ENCODE measurements at regions not wholly inside any gene's neighbourhood (a gene's known extent, or its start where the extent isn't known, plus 50 kb on each side); places are given as distances from the start of the nearest gene placed in this dataset.

DNA sequence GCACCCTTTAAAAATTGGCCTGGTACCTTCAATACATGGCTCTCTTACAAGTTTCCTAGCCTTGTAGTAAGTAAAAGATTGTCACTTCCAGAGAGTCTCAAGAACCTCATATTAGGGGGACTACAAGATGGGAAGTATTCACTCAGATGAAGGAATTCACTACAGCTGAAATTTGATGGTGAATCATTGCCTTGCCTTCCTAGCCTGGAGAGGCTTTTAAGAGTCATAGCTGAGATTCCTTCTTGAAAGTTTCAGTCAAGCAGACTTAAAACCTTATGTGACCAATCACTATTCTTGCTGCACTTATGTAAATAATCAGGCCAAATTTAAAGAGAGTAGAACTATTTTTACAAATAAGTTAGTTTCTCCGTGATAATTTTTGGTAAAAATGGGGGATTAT, 451.6 kb downstream of the TRHDE start:
- H3K4me2 ChIP-seq, result no peak overlapping the region
- WGBS (ENCODE audit: missing lambda C conversion rate), result 8% methylated on average over 1 of the region's 1 CpG
- FAIRE-seq (no peak), ATAC-seq (no peak), DNase-seq (ENCODE audit: low read depth in 1 of 2, low spot score in 1 of 2) (no peak)
- TF ChIP-seq TP53 (CRISPR knock-in tag; IDR thresholded peaks at IDR 0.05) (no peak), EHF (CRISPR knock-in tag; IDR thresholded peaks at IDR 0.05) (no peak), FOSB (CRISPR knock-in tag; IDR thresholded peaks at IDR 0.05) (no peak), CEBPB (IDR thresholded peaks at IDR 0.05) (no peak), HES2 (IDR thresholded peaks at IDR 0.05) (no peak), EP300 (IDR thresholded peaks at IDR 0.05) (no peak), HOXB5 (CRISPR knock-in tag; IDR thresholded peaks at IDR 0.05) (no peak), KDM1A (IDR thresholded peaks at IDR 0.05; ENCODE audit: low read depth) (no peak), HOXB13 (CRISPR knock-in tag; IDR thresholded peaks at IDR 0.05; ENCODE audit: low read depth) (no peak), PBX3 (IDR thresholded peaks at IDR 0.05) (no peak), JUN (IDR thresholded peaks at IDR 0.05) (no peak)
- TF ChIP-seq, protein P1, sequence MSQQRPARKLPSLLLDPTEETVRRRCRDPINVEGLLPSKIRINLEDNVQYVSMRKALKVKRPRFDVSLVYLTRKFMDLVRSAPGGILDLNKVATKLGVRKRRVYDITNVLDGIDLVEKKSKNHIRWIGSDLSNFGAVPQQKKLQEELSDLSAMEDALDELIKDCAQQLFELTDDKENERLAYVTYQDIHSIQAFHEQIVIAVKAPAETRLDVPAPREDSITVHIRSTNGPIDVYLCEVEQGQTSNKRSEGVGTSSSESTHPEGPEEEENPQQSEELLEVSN (IDR thresholded peaks at IDR 0.05; ENCODE audit: borderline replicate concordance, low read depth), result no peak
- TF ChIP-seq, protein P2, sequence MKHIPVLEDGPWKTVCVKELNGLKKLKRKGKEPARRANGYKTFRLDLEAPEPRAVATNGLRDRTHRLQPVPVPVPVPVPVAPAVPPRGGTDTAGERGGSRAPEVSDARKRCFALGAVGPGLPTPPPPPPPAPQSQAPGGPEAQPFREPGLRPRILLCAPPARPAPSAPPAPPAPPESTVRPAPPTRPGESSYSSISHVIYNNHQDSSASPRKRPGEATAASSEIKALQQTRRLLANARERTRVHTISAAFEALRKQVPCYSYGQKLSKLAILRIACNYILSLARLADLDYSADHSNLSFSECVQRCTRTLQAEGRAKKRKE (CRISPR knock-in tag; IDR thresholded peaks at IDR 0.05; ENCODE audit: low read depth), result no peak
- ChIA-PET CTCF (no interaction called here), POLR2A (no interaction called here)
- no peaks in the 10 kb centered on the region for H3K4me1 ChIP-seq
- H3K27ac ChIP-seq, result no peak overlapping the region
- H3K4me3 ChIP-seq, result no peak overlapping the region
- H3K9me3 ChIP-seq, result no peaks in the 10 kb centered on the region

DNA sequence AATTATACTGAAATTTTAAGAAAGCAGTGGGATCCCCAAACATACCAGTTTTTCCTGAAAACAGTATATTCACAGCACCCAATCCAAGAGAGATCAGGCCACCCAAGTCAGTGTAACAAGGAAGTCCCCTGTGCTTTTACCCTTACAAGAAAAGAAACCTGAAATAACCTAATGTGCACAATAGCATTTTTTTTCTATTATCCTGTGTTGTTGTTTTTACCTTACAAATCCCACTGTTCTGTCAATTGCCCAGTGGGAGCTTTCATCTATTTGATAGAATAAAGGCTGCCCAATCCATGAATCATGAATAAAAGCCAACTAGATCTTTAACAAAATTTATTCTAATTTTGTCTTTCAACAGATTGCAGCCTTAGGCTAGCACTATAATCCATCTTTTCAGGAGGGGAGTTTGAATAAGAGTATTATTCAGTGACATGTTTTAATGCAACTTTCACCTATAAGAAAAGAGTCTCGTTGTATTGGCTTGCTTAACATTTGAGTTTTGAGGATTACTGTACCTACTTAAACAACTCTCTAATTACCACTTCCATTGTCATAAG, 457.4 kb downstream of the TRHDE start:
- Histone ChIP-seq H3K27ac (no peak overlapping the region), H3K4me3 (no peak overlapping the region), H3K4me2 (no peak overlapping the region), H3K9me3 (no peaks in the 10 kb centered on the region), H3K4me1 (no peaks in the 10 kb centered on the region)
- WGBS (ENCODE audit: missing lambda C conversion rate), result 3% methylated on average over 1 of the region's 1 CpG
- no peak for ATAC-seq
- POLR2A ChIA-PET, result no interaction called here
- no peak for DNase-seq (ENCODE audit: low read depth in 1 of 2, low spot score in 1 of 2)
- CTCF ChIA-PET, result interaction anchor here (0.9 kb wide), 1 partner anchor 10 kb away, joined by 3 read pairs; no protein-coding TSS in a partner anchor
- no peak for TF ChIP-seq NR3C1 (IDR thresholded peaks at IDR 0.05)
- no peak for TF ChIP-seq CBX8 (IDR thresholded peaks at IDR 0.05)
- TF ChIP-seq JUN (IDR thresholded peaks at IDR 0.05), result no peak
- no peak for TF ChIP-seq NPAS2 (CRISPR knock-in tag; IDR thresholded peaks at IDR 0.05; ENCODE audit: borderline replicate concordance)
- no peak for FAIRE-seq

DNA sequence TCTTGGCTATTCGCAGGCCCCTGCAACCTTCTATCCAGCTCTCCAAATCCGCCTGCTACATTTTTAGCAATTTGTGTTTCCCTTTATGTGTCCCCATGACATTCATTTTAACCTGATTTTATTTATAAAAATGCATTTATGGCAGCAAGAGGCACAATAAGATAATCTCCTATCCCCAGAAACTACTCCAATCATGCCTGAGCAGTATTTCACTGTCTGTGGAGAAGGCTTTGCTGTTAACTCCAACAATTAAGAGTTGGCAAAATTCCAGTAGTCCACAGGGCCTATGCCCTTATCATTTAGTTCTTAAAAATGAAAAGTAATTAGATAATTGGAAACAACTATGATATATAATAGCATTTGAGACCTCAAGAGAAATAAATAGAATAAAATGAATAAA, 462.4 kb downstream of the TRHDE start:
- ChIA-PET POLR2A (no interaction called here), CTCF (no interaction called here)
- DNase-seq (ENCODE audit: low read depth in 1 of 2, low spot score in 1 of 2), result no peak
- Histone ChIP-seq H3K4me1 (no peaks in the 10 kb centered on the region), H3K27ac (no peak overlapping the region), H3K4me2 (no peak overlapping the region), H3K9me3 (no peaks in the 10 kb centered on the region), H3K4me3 (no peak overlapping the region)
- 12% methylated on average over 2 of the region's 2 CpGs for WGBS (ENCODE audit: missing lambda C conversion rate)
- no peak for TF ChIP-seq CBX8 (IDR thresholded peaks at IDR 0.05)
- no peak for ATAC-seq
- FAIRE-seq, result no peak

- no peak for TF ChIP-seq KDM5A (IDR thresholded peaks at IDR 0.05)
- TF ChIP-seq PHF8 (IDR thresholded peaks at IDR 0.05; ENCODE audit: borderline replicate concordance, low read depth), result no peak
- no peak overlapping the region for H3K4me3 ChIP-seq
- WGBS (ENCODE audit: missing lambda C conversion rate), result 22% methylated on average over 2 of the region's 2 CpGs
- ATAC-seq (no peak), DNase-seq (ENCODE audit: low read depth in 1 of 2, low spot score in 1 of 2) (no peak), FAIRE-seq (no peak)
- no peaks in the 10 kb centered on the region for H3K9me3 ChIP-seq
- ChIA-PET POLR2A (no interaction called here), CTCF (interaction anchor here (0.9 kb wide), 1 partner anchor 15 kb away, joined by 3 read pairs; no protein-coding TSS in a partner anchor)
- no peak overlapping the region for H3K4me2 ChIP-seq
- no peak overlapping the region for H3K27ac ChIP-seq
- no peaks in the 10 kb centered on the region for H3K4me1 ChIP-seq
These were observed 466.6 kb downstream of the TRHDE start for GRCh38 chr12:72738811-72739210.

Data from A549 (cell line).